Loucy (cell line): ENCODE measurements at regions not wholly inside any gene's neighbourhood (a gene's known extent, or its start where the extent isn't known, plus 50 kb on each side); places are given as distances from the start of the nearest gene placed in this dataset.

Experiments
- H2AFZ ChIP-seq: fragments of 200-600 bp; sonication (generic); 2 replicates; pipeline ENCODE4 v1.6.0; 2016; ENCODE audit warnings: antibody characterized with exemption, mild to moderate bottlenecking, low read length, moderate library complexity
- H3F3A ChIP-seq: fragments of 200-600 bp; 2 replicates; pipeline ENCODE4 v1.6.0; 2016; ENCODE audit warnings: antibody characterized with exemption, low read depth, mild to moderate bottlenecking
- H3K27me3 ChIP-seq: fragments of 200-600 bp; sonication (generic); 2 replicates; pipeline ENCODE4 v1.6.1; 2014; ENCODE audit warnings: low read length, mild to moderate bottlenecking; ENCODE audit not compliant: insufficient read depth, poor library complexity, severe bottlenecking
- H3K36me3 ChIP-seq: fragments of 200-600 bp; sonication (generic); 2 replicates; pipeline ENCODE4 v1.6.1; 2016; ENCODE audit warnings: low read length; ENCODE audit not compliant: insufficient read depth
- H3K4me1 ChIP-seq: fragments of 200-600 bp; sonication (generic); 2 replicates; pipeline ENCODE4 v1.5.1; 2014; ENCODE audit warnings: low read length, mild to moderate bottlenecking; ENCODE audit not compliant: insufficient read depth, poor library complexity, severe bottlenecking
- H3K4me2 ChIP-seq: fragments of 200-600 bp; sonication (generic); 2 replicates; pipeline ENCODE4 v1.6.0; 2014; ENCODE audit warnings: antibody characterized with exemption, low read length, low read depth, mild to moderate bottlenecking; ENCODE audit not compliant: poor library complexity, severe bottlenecking
- H3K4me3 ChIP-seq: fragments of 200-600 bp; sonication (generic); 2 replicates; pipeline ENCODE4 v1.5.1; 2014; ENCODE audit warnings: low read length, mild to moderate bottlenecking, mixed read lengths; ENCODE audit not compliant: poor library complexity, severe bottlenecking
- H3K79me2 ChIP-seq: fragments of 200-600 bp; sonication (generic); 2 replicates; pipeline ENCODE4 v1.6.1; 2014; ENCODE audit warnings: low read length; ENCODE audit not compliant: insufficient read depth
- H3K9ac ChIP-seq: fragments of 200-600 bp; sonication (generic); 2 replicates; pipeline ENCODE4 v1.6.0; 2014; ENCODE audit warnings: mild to moderate bottlenecking, low read depth, low read length, moderate library complexity; ENCODE audit not compliant: poor library complexity, severe bottlenecking
- H3K9me2 ChIP-seq: fragments of 200-600 bp; sonication (generic); replicated peaks from 2 replicates; pipeline ENCODE4 v1.6.1; 2016; ENCODE audit warnings: low read depth, low read length, mixed read lengths
- H3K9me3 ChIP-seq: fragments of 200-600 bp; sonication (generic); 2 replicates; pipeline ENCODE4 v1.6.1; 2014; ENCODE audit warnings: mild to moderate bottlenecking, antibody characterized with exemption, low read length, low read depth; ENCODE audit not compliant: insufficient read depth
- H4K20me1 ChIP-seq: fragments of 200-600 bp; sonication (generic); 2 replicates; pipeline ENCODE4 v1.6.0; 2014; ENCODE audit warnings: antibody characterized with exemption, low read length, mild to moderate bottlenecking; ENCODE audit not compliant: insufficient read depth, poor library complexity, severe bottlenecking
- CTCF ChIP-seq: fragments of 200-600 bp; sonication (generic); conservative IDR thresholded peaks from 2 replicates; pipeline ENCODE4 v1.5.1; 2014; ENCODE audit warnings: mild to moderate bottlenecking, antibody characterized with exemption, low read length
- EZH2phosphoT487 ChIP-seq: fragments of 200-600 bp; IDR thresholded peaks from 2 replicates; pipeline ENCODE4 v1.6.1; 2018; ENCODE audit warnings: antibody characterized with exemption, mild to moderate bottlenecking, moderate library complexity, borderline replicate concordance

- H4K20me1 ChIP-seq = no peaks in the 10 kb centered on the region
- no peaks in the 10 kb centered on the region for H3K9me3 ChIP-seq
- no peak overlapping the region for H3K9ac ChIP-seq
- no peaks in the 10 kb centered on the region for H3K27me3 ChIP-seq
- no peaks in the 10 kb centered on the region for H3K4me1 ChIP-seq
- H3K4me2 ChIP-seq = no peak overlapping the region
- H3K79me2 ChIP-seq = no peaks in the 10 kb centered on the region
- no peaks in the 10 kb centered on the region for H3K36me3 ChIP-seq
- no peak overlapping the region for H2AFZ ChIP-seq
- H3K9me2 ChIP-seq = no peaks in the 10 kb centered on the region
- H3F3A ChIP-seq = no peaks in the 10 kb centered on the region
- H3K4me3 ChIP-seq = no peak overlapping the region
- TF ChIP-seq CTCF = peak; percentile 40
- no peak for TF ChIP-seq EZH2phosphoT487
Observed at GRCh38 chr15:38724827-38725226, 160.2 kb upstream of the RASGRP1 start.

GRCh38 chr15:38726187-38726586, 161.6 kb upstream of the RASGRP1 start:
- no peaks in the 10 kb centered on the region for H3K9me3 ChIP-seq
- no peak overlapping the region for H3K9ac ChIP-seq
- no peaks in the 10 kb centered on the region for H3K9me2 ChIP-seq
- no peak overlapping the region for H3K4me3 ChIP-seq
- H3K36me3 ChIP-seq = no peaks in the 10 kb centered on the region
- no peaks in the 10 kb centered on the region for H3F3A ChIP-seq
- no peak overlapping the region for H3K4me2 ChIP-seq
- H4K20me1 ChIP-seq = no peaks in the 10 kb centered on the region
- H3K79me2 ChIP-seq = no peaks in the 10 kb centered on the region
- no peaks in the 10 kb centered on the region for H3K27me3 ChIP-seq
- no peaks in the 10 kb centered on the region for H3K4me1 ChIP-seq
- H2AFZ ChIP-seq = no peak overlapping the region
- TF ChIP-seq CTCF (no peak), EZH2phosphoT487 (no peak)

- H4K20me1 ChIP-seq = no peaks in the 10 kb centered on the region
Observed at GRCh38 chr15:38733331-38733730, 168.7 kb upstream of the RASGRP1 start.

More at GRCh38 chr15:38733331-38733730, 168.7 kb upstream of the RASGRP1 start:
- Histone ChIP-seq H3K9ac (no peak overlapping the region), H3K9me3 (no peaks in the 10 kb centered on the region), H2AFZ (no peak overlapping the region), H3K4me1 (peaks cover 17% of the 10 kb centered on the region), H3K9me2 (no peaks in the 10 kb centered on the region), H3K4me3 (no peak overlapping the region), H3K36me3 (no peaks in the 10 kb centered on the region), H3K79me2 (no peaks in the 10 kb centered on the region), H3K27me3 (no peaks in the 10 kb centered on the region), H3F3A (no peaks in the 10 kb centered on the region), H3K4me2 (no peak overlapping the region)
- TF ChIP-seq CTCF = no peak
- TF ChIP-seq EZH2phosphoT487 = no peak
